ENCODE measurements at regions not wholly inside any gene's neighbourhood (a gene's known extent, or its start where the extent isn't known, plus 50 kb on each side); places are given as distances from the start of the nearest gene placed in this dataset.

DNA sequence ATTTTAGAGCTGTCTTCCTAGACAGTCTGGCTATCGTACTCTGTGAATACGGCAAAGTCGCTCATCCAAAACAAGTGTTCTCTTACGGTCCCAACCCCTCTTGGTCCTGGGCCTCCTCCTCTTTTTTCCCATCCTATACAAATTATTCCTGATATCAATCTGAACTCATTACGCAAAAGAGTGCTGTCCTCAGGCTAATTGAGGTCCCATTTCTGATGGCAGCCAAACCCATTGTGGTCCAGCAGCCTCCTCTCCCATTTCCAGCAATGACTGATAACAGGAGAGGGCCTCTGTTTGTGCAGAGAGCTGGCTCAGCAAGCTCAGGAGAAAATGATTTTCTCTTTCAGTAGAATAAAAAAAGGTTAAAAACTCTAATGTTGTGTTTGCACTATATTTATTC, 203.4 kb upstream of the GHITM start:
- CTCF ChIA-PET, result no interaction called here
- POLR2A ChIA-PET (ENCODE audit: low non-redundant PET), result no interaction called here
- DNase-seq (ENCODE audit: low spot score), result no peak
- no peak overlapping the region for H3K27ac ChIP-seq
- TF ChIP-seq, protein P1, sequence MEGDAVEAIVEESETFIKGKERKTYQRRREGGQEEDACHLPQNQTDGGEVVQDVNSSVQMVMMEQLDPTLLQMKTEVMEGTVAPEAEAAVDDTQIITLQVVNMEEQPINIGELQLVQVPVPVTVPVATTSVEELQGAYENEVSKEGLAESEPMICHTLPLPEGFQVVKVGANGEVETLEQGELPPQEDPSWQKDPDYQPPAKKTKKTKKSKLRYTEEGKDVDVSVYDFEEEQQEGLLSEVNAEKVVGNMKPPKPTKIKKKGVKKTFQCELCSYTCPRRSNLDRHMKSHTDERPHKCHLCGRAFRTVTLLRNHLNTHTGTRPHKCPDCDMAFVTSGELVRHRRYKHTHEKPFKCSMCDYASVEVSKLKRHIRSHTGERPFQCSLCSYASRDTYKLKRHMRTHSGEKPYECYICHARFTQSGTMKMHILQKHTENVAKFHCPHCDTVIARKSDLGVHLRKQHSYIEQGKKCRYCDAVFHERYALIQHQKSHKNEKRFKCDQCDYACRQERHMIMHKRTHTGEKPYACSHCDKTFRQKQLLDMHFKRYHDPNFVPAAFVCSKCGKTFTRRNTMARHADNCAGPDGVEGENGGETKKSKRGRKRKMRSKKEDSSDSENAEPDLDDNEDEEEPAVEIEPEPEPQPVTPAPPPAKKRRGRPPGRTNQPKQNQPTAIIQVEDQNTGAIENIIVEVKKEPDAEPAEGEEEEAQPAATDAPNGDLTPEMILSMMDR (conservative IDR thresholded peaks at IDR 0.05; ENCODE audit: low read depth), result no peak

DNA sequence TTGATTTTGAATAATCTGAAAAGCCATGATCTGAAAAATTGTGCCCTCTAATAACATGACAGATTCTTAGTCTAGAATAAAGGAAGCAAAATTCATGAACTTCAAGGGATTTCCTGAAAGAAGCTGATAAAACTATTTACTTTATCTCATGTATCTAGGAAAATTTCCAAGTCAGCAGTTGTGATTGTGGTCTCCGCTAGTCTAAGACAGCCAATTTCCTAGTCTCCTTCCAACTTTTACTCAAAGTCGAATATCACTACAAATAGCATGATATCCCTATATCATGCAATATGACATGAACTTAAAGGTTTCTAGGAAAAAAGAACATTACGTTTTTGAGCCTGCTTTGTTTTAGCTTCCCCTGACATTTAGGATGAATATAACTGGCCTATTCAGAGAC, 202.1 kb upstream of the GHITM start:
- POLR2A ChIA-PET (ENCODE audit: low non-redundant PET), result no interaction called here
- CTCF ChIA-PET, result interaction anchor here (0.8 kb wide), 1 partner anchor 20 kb away, joined by 4 read pairs; no protein-coding TSS in a partner anchor
- no peak for DNase-seq (ENCODE audit: low spot score)
- no peak overlapping the region for H3K27ac ChIP-seq
- TF ChIP-seq, protein P1 (conservative IDR thresholded peaks at IDR 0.05; ENCODE audit: low read depth), result no peak

DNA sequence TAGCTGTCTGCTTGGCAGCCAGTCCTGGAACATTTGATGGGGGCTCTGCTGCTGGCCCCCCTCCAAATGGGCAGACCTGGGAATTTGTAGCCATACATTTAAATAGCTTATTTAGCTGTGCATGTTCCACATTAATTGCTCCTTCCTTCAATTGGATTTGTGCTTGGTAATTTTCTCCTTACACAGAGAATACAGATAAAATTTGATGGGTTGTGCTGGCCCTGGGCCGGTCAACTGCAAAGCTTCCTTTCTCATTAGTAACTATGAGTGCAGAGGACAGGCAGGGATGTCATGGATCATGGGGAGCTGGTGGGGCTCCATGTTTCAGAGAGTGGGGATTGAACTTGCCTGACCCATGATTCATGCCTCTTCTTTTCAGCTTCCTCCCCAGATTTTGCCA, 201.5 kb upstream of the GHITM start:
- TF ChIP-seq, protein P1 (conservative IDR thresholded peaks at IDR 0.05; ENCODE audit: low read depth), result no peak
- ChIA-PET CTCF (interaction anchor here (0.8 kb wide), 1 partner anchor 20 kb away, joined by 4 read pairs; no protein-coding TSS in a partner anchor), POLR2A (ENCODE audit: low non-redundant PET) (no interaction called here)
- H3K27ac ChIP-seq, result no peak overlapping the region
- DNase-seq (ENCODE audit: low spot score), result no peak

DNA sequence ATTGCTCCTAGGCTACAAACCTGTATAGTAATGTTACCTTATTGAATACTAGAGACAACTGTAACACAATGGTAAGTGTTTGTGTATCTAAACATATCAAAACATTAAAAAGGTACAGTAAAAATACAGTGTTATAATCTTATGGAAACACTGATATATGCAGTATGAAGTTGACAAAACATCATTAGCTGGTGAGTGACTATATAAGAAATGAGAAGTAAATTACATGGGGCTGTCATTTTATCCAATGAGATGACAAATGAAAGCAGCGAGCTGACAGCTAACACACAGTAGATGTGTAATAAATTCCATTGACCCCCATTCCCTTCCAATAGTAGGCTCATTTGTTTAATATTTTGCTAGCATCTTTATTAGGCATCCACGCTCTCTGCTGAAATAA, 198.1 kb upstream of the GHITM start:
- TF ChIP-seq, protein P1 (conservative IDR thresholded peaks at IDR 0.05; ENCODE audit: low read depth), result no peak
- no peak overlapping the region for H3K27ac ChIP-seq
- ChIA-PET CTCF (no interaction called here), POLR2A (ENCODE audit: low non-redundant PET) (no interaction called here)
- no peak for DNase-seq (ENCODE audit: low spot score)

DNA sequence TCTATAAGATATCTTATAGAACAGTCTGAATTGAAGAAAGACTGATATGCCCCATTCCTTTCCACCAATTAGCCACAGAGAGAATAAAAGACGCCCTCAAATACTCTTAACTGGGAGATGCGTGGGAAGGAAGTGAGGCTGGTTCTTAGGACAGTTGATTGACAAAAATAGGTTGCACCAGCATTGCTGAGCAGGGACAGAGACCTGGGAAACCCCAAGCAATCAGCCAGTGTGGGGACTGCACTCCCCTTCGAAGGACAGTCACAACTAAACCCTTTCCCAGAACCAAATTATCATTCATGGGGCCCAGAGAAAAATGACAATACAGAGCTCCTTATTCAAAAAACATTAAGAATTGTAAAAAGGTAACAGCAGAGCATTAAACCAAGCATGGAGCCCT, 196.9 kb upstream of the GHITM start:
- no peak overlapping the region for H3K27ac ChIP-seq
- TF ChIP-seq, protein P1 (conservative IDR thresholded peaks at IDR 0.05; ENCODE audit: low read depth), result no peak
- no peak for DNase-seq (ENCODE audit: low spot score)
- CTCF ChIA-PET, result no interaction called here
- POLR2A ChIA-PET (ENCODE audit: low non-redundant PET), result no interaction called here

DNA sequence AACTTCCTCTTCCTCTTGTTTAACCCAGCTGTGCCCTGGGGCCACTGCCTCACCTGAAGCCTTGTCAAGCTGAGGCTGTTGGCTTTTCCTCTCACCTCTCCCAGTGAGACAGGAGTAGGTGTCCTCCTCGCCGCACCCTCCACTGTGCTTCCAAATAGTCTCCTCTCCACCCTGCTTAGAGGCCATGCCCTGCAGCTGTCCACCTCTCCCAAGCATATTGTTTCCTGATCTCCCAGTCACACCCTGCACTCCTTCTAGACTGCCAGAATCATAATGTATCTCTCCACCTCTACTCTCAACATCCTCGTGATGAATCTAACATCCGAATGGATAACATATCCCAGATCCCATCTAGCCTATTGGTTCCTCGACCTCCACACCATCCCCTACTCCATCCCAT, 196.3 kb upstream of the GHITM start:
- H3K27ac ChIP-seq, result no peak overlapping the region
- TF ChIP-seq, protein P1 (conservative IDR thresholded peaks at IDR 0.05; ENCODE audit: low read depth), result no peak
- CTCF ChIA-PET, result no interaction called here
- no peak for DNase-seq (ENCODE audit: low spot score)
- POLR2A ChIA-PET (ENCODE audit: low non-redundant PET), result no interaction called here

DNA sequence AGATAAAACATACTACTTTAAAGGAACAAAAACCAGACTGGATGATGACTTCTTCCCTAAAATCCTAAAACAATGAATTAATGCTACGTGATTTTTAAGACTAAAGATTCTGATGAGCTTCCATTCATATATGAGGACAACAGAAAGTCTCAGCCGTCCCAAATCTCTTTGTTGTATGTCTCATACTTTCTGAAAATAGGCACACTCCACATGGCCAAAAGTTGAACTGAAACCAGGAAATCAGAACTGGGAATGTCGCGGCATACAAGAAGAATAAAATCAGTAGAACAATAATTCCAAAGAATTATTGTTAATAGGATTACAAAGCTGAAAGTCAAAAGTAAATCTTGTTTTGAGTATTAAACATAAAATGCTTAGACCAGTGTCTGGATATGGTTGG, 195.4 kb upstream of the GHITM start:
- ChIA-PET CTCF (no interaction called here), POLR2A (ENCODE audit: low non-redundant PET) (no interaction called here)
- H3K27ac ChIP-seq, result no peak overlapping the region
- TF ChIP-seq, protein P1 (conservative IDR thresholded peaks at IDR 0.05; ENCODE audit: low read depth), result no peak
- DNase-seq (ENCODE audit: low spot score), result no peak

Measured in RWPE1 (cell line).